ENCODE measurements at regions not wholly inside any gene's neighbourhood (a gene's known extent, or its start where the extent isn't known, plus 50 kb on each side); places are given as distances from the start of the nearest gene placed in this dataset.

GRCh38 chr4:161237495-161237894 is 926.3 kb downstream of the FSTL5 start:
- Histone ChIP-seq H3K27me3 (no peaks in the 10 kb centered on the region), H3K9me3 (no peaks in the 10 kb centered on the region), H3K4me1 (no peaks in the 10 kb centered on the region), H3K27ac (no peak overlapping the region), H3K36me3 (no peaks in the 10 kb centered on the region), H3K4me3 (no peak overlapping the region)
- no peak for DNase-seq
- no peak for TF ChIP-seq CTCF (IDR thresholded peaks at IDR 0.05)
- TF ChIP-seq POLR2A (IDR thresholded peaks at IDR 0.05), result no peak
- TF ChIP-seq EP300 (IDR thresholded peaks at IDR 0.05), result no peak
- TF ChIP-seq POLR2AphosphoS5 (IDR thresholded peaks at IDR 0.05), result no peak
- 28 to 64% (median 58%) methylated on average over 4 of the region's 4 CpGs for WGBS, 5 donors
- intact Hi-C loops (cut with DNase I; ENCODE audit: low total_unique reads), result no loop called here

GRCh38 chr4:161225327-161225726 is 938.5 kb downstream of the FSTL5 start:
- TF ChIP-seq POLR2AphosphoS5 (IDR thresholded peaks at IDR 0.05) (no peak), CTCF (IDR thresholded peaks at IDR 0.05) (no peak), POLR2A (IDR thresholded peaks at IDR 0.05) (no peak), EP300 (IDR thresholded peaks at IDR 0.05) (no peak)
- Histone ChIP-seq H3K4me1 (no peaks in the 10 kb centered on the region), H3K9me3 (peaks cover 0 to 18% (median 4%) of the 10 kb centered on the region in 4 donors), H3K27ac (no peak overlapping the region), H3K4me3 (no peak overlapping the region), H3K36me3 (no peaks in the 10 kb centered on the region), H3K27me3 (no peaks in the 10 kb centered on the region)
- intact Hi-C loops (cut with DNase I; ENCODE audit: low total_unique reads), result no loop called here
- DNase-seq, result no peak

GRCh38 chr4:161222889-161223288 is 940.9 kb downstream of the FSTL5 start:
- H3K27me3 ChIP-seq, result no peaks in the 10 kb centered on the region
- intact Hi-C loops (cut with DNase I; ENCODE audit: low total_unique reads), result no loop called here
- TF ChIP-seq POLR2AphosphoS5 (IDR thresholded peaks at IDR 0.05), result no peak
- TF ChIP-seq POLR2A (IDR thresholded peaks at IDR 0.05), result no peak
- TF ChIP-seq CTCF (IDR thresholded peaks at IDR 0.05), result no peak
- no peak for TF ChIP-seq EP300 (IDR thresholded peaks at IDR 0.05)
- WGBS, 5 donors, result 24 to 59% (median 38%) methylated on average over 2 of the region's 2 CpGs
- H3K9me3 ChIP-seq, result peaks cover 0 to 14% (median 7%) of the 10 kb centered on the region in 4 donors
- H3K27ac ChIP-seq, result no peak overlapping the region
- DNase-seq, result peak in 1 of 2 donors; percentile 5
- no peaks in the 10 kb centered on the region for H3K4me1 ChIP-seq
- H3K36me3 ChIP-seq, result no peaks in the 10 kb centered on the region
- no peak overlapping the region for H3K4me3 ChIP-seq

GRCh38 chr4:161208564-161208963 is 955.2 kb downstream of the FSTL5 start:
- Histone ChIP-seq H3K27me3 (no peaks in the 10 kb centered on the region), H3K4me1 (no peaks in the 10 kb centered on the region), H3K9me3 (peaks cover 0 to 10% (median 0%) of the 10 kb centered on the region in 4 donors), H3K36me3 (no peaks in the 10 kb centered on the region), H3K4me3 (no peak overlapping the region), H3K27ac (no peak overlapping the region)
- DNase-seq, result no peak
- 56 to 70% (median 60%) methylated on average over 1 of the region's 1 CpG for WGBS, 5 donors
- TF ChIP-seq POLR2AphosphoS5 (IDR thresholded peaks at IDR 0.05) (no peak), CTCF (IDR thresholded peaks at IDR 0.05) (no peak), POLR2A (IDR thresholded peaks at IDR 0.05) (no peak), EP300 (IDR thresholded peaks at IDR 0.05) (no peak)
- intact Hi-C loops (cut with DNase I; ENCODE audit: low total_unique reads), result no loop called here

All from stomach (tissue), 8 donors.